ENCODE measurements at regions not wholly inside any gene's neighbourhood (a gene's known extent, or its start where the extent isn't known, plus 50 kb on each side); places are given as distances from the start of the nearest gene placed in this dataset.

DNA sequence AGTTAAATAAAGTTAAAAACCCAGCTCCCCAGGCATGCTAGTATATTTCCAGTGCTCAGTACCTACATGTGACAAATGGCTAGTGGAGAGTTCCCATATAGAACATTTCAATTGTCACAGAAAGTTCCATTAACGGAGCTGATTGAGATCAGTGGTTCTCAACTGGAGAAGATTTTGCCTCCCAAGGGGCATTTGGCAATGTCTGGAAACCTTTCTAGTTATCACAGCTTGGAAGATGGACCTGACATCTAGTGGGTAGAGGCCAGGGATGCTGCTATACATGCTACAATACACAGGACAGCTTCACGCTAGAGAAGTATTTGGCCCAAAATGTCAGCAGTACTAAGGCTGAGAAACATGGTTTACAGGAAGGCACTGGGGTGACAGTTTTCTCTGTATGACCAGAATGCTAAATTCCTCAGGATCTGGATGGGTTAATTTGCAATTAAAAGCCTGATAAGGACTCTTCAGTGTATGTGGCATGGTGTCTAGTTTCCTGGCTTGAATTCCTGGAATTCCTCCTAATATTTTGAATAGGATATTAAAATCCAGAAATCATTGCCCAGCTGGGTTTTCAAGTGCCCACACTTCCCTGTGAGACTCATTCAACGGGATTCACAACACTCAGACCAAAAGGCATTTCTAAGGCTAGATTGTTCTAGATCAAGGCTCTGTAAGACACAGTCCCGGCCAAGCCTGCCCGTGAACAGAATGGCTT, 84.7 kb upstream of the SALL4 start:
- no peak for DNase-seq (ENCODE audit: low read depth in 4 of 4, low spot score in 1 of 4)

DNA sequence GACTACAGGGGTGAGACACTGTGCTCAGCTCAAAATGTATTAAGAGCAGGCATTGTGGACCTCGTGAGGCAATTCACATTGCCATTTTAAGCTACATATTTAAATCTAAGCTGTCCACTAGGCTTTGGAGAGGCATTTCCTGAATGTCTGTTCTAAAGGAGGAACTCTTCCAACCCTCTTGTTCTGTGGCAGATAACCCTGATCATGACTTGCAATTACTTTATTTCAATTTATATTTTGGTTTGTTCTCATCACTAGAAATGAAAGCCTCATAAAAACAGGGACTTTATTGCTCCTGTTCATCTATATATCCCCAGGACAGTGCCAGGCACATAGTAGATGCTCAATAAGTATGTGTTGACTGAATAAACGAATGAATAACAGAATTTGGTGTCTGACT, 84.0 kb upstream of the SALL4 start:
- DNase-seq (ENCODE audit: low read depth in 4 of 4, low spot score in 1 of 4), result no peak

DNA sequence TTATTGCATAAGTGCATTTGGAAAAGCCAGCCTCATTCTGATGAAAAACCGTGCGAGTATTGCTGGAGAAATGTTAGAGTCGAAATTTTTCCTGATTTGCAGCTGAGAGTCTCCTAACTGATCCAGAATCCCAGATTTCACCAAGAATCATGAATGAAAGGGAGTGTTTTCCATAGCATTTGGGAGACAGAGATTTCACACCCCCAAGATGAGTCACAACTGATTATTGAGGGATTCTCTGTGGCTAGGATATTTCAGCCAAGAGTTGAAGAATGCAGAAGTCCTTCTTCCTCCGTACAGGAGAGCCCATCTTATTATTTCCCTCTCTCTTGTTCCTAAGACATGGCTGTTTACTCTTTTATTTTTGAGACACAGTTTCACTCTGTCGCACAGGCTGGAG, 82.2 kb upstream of the SALL4 start:
- DNase-seq (ENCODE audit: low read depth in 4 of 4, low spot score in 1 of 4), result no peak

DNA sequence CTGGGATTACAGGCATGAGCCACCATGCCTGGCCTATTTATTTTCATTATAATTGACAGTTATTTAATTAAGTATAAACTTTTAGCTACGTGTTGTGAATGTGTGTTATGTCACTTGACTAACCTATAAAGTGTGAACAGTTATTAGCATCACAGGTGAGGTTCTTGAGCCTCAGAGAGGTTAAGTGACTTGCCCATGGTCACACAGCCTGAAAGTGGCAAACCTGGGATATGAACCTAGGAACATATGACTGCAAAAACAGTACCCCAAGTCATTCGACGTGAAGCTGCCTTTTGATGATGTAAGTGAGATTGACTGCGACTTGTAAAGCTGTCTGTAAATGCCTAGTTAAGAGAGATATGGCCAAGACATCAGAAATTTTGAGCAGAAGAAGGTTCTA, 77.9 kb upstream of the SALL4 start:
- DNase-seq (ENCODE audit: low read depth in 4 of 4, low spot score in 1 of 4), result no peak

DNA sequence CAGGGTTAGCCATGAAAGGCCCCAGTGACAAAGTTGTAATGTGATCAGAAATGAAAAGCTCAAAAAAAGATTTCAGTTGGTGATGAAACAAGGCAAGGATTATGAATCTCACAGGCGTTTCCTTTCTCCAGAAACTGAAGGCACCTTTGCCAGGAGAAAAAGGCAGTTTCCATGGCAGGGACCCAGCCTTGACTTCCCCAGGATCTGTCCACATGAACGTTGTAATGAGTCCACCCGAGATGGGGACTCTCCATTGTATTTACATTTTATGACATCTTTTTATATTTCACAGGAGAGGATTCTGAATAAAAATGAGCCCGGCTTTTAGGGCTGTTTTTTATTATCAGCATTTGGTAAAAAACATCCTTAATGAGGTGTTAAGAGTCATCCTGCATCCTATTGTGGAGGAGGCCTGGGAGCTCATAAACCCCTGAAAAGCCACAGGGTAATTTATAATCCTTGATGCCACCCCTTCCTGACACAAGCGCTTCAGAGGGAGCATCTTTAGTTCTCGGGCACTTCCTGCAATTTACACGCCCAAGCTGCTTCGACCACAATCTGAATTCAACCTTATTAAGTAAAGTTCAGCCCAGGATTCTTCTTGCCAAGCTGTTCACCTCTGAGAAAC, 74.1 kb upstream of the SALL4 start:
- no peak for DNase-seq (ENCODE audit: low read depth in 4 of 4, low spot score in 1 of 4)

DNA sequence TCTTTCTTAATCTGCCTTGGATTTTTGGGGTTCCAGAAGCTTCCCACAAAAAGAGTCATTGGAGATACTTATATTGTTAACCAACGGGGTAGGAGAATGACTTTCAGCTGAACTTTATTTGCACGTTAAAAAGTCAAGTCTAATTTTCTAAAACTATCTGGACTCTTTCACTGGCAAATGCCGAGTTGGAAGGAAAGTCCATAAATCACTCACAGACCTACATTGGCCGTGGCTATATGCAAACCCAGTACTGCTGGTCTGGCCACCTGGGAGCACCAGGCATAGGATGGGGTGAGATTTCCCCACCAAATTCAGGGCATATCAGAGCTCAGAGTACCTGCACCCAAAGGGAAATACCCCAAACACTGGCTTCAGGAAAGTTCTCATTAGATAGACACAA, 71.3 kb upstream of the SALL4 start:
- no peak for DNase-seq (ENCODE audit: low read depth in 4 of 4, low spot score in 1 of 4)

DNA sequence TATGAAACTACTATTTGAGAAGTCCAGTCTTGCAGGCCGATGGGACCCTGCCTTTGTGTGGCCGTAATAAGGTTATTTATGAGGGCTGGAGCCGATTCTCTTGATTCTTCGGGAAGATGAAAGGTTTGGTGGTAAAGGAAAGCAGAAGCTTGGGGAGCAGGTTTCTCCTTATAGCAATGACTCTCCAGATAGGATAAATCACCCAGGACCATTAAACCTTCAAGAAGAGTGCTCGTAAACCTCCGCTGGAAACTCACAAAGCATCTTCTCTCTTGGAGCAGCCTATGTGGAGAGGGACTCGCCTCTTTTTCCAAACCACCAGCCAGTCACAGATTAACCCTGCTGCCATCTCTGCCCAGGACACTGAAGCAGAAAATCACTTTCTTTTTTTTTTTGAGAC, 69.6 kb upstream of the SALL4 start:
- DNase-seq (ENCODE audit: low read depth in 4 of 4, low spot score in 1 of 4), result no peak

DNA sequence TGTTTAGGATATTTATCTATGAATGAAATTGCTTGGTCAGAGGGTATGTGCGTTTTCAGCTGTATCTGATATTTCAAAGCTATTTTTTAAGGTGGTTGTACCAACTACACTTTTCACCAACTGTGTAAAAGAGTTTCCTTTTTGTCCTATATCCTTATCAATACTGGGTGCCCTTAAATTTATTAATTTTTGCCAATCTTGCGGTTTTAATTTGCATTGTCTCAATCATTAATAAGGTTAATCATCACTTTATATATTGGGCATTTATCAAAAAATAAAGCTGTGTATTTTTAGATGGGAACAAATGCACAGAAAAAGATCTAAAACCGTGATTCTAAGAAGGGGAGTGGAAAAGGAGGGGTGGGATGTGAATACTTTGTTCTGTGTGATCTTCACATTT, 66.7 kb upstream of the SALL4 start:
- DNase-seq (ENCODE audit: low read depth in 4 of 4, low spot score in 1 of 4), result no peak

DNA sequence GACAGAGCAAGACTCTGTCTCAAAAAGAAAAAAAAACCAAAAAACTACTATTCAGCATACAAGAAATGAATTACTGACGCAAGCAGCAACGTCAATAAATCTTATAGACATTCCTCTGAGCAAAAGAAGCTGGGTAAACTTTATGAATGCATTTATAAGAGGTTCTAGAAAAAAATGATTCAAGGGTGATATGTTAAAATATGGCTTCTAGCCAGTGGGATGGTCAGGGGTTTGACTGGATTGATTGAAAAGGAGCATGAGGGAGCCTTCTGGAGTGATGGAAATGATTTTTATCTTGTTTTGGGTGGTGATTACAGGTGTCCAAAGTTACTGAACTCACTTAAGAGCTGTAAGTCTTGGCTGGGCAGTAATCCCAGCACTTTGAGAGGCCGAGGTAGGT, 64.9 kb upstream of the SALL4 start:
- no peak for DNase-seq (ENCODE audit: low read depth in 4 of 4, low spot score in 1 of 4)

DNA sequence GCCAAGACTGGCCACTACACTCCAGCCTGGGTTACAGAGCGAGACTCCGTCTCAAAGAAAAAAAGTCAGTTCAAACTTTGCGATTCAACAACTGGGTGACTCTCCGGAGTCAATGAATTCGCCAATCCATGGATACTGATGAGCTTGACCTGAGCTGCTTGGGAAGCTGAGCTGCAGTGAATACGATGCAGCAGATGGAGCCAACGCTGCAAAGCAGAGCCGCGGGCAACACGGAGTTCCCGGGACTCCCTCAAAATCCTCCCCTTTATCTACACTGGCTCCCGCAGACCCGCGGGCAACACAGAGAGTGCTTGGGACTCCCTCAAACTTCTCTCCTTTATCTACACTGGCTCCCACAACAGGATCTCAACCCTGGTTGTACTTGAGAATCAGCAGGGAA, 62.6 kb upstream of the SALL4 start:
- DNase-seq (ENCODE audit: low read depth in 4 of 4, low spot score in 1 of 4), result no peak

DNA sequence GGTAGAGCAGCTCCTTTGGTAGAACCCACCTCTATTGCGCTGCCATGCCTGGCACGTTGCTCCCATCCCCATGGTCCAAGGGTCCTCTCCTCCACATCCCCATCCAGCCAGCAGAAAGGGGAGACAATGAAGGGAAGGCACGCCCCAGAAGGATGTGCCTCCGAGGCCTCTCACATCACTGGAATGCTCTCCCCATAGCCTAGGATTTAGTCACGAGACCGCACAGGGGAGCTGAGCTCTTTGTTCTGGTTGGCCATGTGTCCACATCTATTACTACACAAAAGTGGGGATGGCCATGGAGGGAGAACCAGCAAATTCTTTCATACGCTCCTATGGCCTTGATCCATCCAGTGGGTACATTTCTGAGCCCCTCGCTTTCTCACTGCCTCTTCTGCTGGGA, 60.5 kb upstream of the SALL4 start:
- DNase-seq (ENCODE audit: low read depth in 4 of 4, low spot score in 1 of 4), result no peak

DNA sequence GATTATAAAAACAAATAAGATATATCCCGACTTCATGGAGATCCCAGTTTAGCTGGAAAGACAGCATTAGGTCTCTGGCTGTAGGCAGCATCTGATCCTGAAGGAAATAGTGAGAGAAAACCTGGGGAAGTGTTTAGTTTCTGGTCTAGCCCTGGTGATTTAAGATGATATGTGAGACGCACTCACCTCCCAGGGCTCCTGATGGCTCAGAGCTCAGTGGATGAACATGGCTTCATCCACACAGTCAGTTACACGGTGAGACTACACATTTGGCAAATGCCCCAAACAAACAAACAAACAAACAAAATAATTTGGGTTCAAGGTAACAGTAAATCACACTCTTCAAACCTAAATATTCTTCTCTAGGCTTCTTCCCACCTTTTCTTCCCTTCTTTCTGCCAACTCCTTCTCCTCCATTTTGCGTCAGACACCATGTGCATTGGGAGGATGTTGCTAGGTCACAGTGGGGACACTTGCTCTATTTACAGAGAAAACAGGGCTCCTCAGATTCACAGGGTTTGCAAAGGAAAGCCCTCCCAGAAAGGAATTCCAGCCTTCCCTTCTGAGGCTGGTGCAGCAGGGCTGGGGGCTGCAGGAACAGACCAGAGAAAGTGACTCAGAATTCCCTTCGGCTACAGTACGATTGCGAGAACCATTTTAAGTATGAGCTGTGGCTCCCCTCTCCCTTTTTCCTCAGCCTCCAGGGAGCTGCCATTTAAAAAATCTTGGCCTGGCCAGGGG, 59.6 kb upstream of the SALL4 start:
- DNase-seq (ENCODE audit: low read depth in 4 of 4, low spot score in 1 of 4), result no peak

DNA sequence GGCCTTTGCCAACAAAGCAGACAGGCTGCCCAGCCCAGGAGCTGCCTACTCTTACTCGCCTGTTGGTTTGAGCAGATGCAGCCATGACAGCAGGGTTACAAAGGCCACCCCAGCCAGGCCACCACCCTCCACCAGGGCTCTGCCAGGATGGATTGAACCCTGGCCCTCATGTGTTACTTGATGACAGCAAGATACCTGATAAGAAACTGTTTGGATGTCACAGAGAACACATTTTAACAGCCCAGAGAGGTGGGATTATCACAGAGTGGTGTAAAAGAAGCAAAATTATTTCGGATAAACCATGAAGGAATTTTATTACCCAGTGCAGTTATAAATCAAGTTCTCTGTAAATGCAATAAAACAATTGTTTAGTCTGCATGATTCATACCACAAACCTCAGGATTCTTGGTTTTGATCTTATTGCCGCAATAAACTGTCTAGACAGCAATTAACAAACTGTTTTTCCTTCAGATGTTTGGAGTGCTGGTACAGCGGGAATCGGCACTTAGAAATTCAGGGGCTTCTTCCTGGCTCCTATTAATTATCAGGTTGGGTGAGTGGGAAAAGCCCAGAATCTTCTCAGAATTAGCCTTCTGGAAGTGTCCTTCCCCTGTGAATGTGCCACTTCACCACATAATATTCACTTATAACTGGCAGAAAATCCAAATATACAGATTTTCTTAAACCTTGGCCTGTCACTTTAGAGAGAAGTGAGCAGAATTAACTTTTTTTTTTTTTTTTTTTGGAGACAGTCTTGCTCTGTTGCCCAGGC, 58.0 kb upstream of the SALL4 start:
- no peak for DNase-seq (ENCODE audit: low read depth in 4 of 4, low spot score in 1 of 4)

DNA sequence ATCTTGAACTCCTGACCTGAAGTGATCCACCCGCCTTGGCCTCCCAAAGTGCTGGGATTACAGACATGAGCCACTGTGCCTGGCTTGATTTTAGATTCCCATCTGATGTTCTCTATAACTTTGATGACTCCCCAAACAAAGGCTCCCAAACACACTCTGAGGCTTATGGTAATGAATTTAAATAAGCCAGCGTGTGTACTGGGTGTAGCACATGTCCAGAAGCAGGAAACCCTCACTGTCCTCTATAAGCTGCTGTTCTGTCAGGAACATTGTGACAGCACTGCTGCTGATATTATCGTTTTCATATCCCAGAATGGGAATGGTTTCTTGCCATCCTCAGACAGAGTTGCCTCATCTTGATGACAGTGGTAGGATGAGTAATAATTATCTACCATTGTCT, 54.1 kb upstream of the SALL4 start:
- no peak for DNase-seq (ENCODE audit: low read depth in 4 of 4, low spot score in 1 of 4)

DNA sequence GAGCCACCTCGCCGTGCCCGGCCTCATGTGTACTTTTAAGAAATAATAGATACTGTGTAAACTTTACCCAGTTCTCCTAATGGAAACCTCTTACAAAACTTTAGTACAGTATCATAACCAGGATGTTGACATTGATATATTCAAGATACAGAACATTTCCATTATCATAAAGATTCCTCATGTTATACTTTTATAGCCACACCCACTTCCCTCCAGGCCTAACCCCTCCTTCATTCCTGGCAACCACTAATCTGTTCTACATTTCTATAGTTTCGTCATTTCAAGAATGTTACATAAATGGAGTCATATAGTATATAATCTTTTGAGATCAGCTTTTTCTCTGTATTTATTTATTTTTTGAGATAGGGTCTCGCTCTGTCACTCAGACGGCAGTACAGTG, 52.6 kb upstream of the SALL4 start:
- no peak for DNase-seq (ENCODE audit: low read depth in 4 of 4, low spot score in 1 of 4)

All from stimulated activated CD4-positive, alpha-beta T cell treated with anti-CD3 and anti-CD28 coated beads, Interleukin-1b, Interleukin-23, amount 100 ng/mL, for 24 hours (primary cell).